GM23248 (cell line): ENCODE measurements at regions not wholly inside any gene's neighbourhood (a gene's known extent, or its start where the extent isn't known, plus 50 kb on each side); places are given as distances from the start of the nearest gene placed in this dataset.

Experiments
- DNase-seq: peaks from one replicate; pipeline ENCODE4 v3.0.0-alpha.2; 2015
- H2AFZ ChIP-seq: fragments of 200-600 bp; sonication (generic); 2 replicates; pipeline ENCODE4 v1.6.1; 2016; ENCODE audit warnings: antibody characterized with exemption
- H3F3A ChIP-seq: fragments of 200-600 bp; sonication (generic); 2 replicates; pipeline ENCODE4 v1.6.1; 2016; ENCODE audit warnings: mild to moderate bottlenecking, antibody characterized with exemption, mixed run types; ENCODE audit not compliant: insufficient read depth
- H3K27ac ChIP-seq: fragments of 200-600 bp; sonication (generic); 2 replicates; pipeline ENCODE4 v1.5.1; 2016; ENCODE audit warnings: mild to moderate bottlenecking
- H3K27me3 ChIP-seq: fragments of 200-600 bp; sonication (generic); replicated peaks from 2 replicates; pipeline ENCODE4 v1.6.1; 2016; ENCODE audit warnings: mild to moderate bottlenecking; ENCODE audit not compliant: insufficient read depth
- H3K36me3 ChIP-seq: fragments of 200-600 bp; sonication (generic); 2 replicates; pipeline ENCODE4 v1.6.1; 2016; ENCODE audit warnings: low read depth, mild to moderate bottlenecking
- H3K4me1 ChIP-seq: fragments of 200-600 bp; sonication (generic); 2 replicates; pipeline ENCODE4 v1.6.1; 2016; ENCODE audit warnings: mild to moderate bottlenecking; ENCODE audit not compliant: insufficient read depth
- H3K4me2 ChIP-seq: fragments of 200-600 bp; sonication (generic); one replicate; pipeline ENCODE4 v1.6.1; 2016; ENCODE audit warnings: mild to moderate bottlenecking; ENCODE audit not compliant: unreplicated experiment
- H3K4me3 ChIP-seq: fragments of 200-600 bp; sonication (generic); 2 replicates; pipeline ENCODE4 v1.5.1; 2016; ENCODE audit warnings: mild to moderate bottlenecking
- H3K79me2 ChIP-seq: fragments of 200-600 bp; sonication (generic); 2 replicates; pipeline ENCODE4 v1.6.1; 2016; ENCODE audit warnings: mild to moderate bottlenecking; ENCODE audit not compliant: insufficient read depth
- H3K9ac ChIP-seq: fragments of 200-600 bp; sonication (generic); 2 replicates; pipeline ENCODE4 v1.6.1; 2016; ENCODE audit warnings: mild to moderate bottlenecking
- H3K9me2 ChIP-seq: fragments of 200-600 bp; sonication (generic); 2 replicates; pipeline ENCODE4 v1.6.1; 2016; ENCODE audit warnings: mixed run types, mild to moderate bottlenecking, moderate library complexity; ENCODE audit not compliant: insufficient read depth
- H3K9me3 ChIP-seq: fragments of 200-600 bp; sonication (generic); one replicate; pipeline ENCODE4 v1.6.1; 2017; ENCODE audit warnings: low read depth
- H4K20me1 ChIP-seq: fragments of 200-600 bp; sonication (generic); 2 replicates; pipeline ENCODE4 v1.6.0; 2016; ENCODE audit not compliant: insufficient read depth
- EZH2 ChIP-seq: fragments of 200-600 bp; sonication (generic); IDR thresholded peaks from 2 replicates; pipeline ENCODE4 v1.6.1; 2018; ENCODE audit warnings: antibody characterized with exemption, mild to moderate bottlenecking; ENCODE audit not compliant: insufficient read depth, poor library complexity, severe bottlenecking
- EZH2phosphoT487 ChIP-seq: fragments of 200-600 bp; sonication (generic); IDR thresholded peaks from 2 replicates; pipeline ENCODE4 v1.6.1; 2018; ENCODE audit warnings: antibody characterized with exemption, moderate library complexity, mild to moderate bottlenecking, low read depth; ENCODE audit not compliant: insufficient read depth
- WGBS, 2 experiments: methylation state at CpG; one replicate each; pipeline ENCODE4 v1.1.6; 2015 to 2017; ENCODE audit warnings: low lambda C conversion rate in 2 of 2, low coverage in 1 of 2; ENCODE audit errors: missing lambda C conversion rate in 2 of 2; 5-methylcytosine and 5-hydroxymethylcytosine counted together
- in situ Hi-C: fragments of 300-500 bp; cut with MboI; formaldehyde crosslinking; loops from 2 replicates; pipeline ENCODE4 v1.15.0; 2020

GRCh38 chr12:84075991-84076390, 836.6 kb downstream of the SLC6A15 start:
- Histone ChIP-seq H3F3A (peaks cover 30% of the 10 kb centered on the region; the same call in 1 of the 2 replicates), H3K4me2 (no peak overlapping the region), H3K4me1 (peaks cover 40% of the 10 kb centered on the region), H3K9ac (no peak overlapping the region), H3K9me3 (no peaks in the 10 kb centered on the region), H3K27ac (no peak overlapping the region), H2AFZ (no peak overlapping the region), H3K9me2 (no peaks in the 10 kb centered on the region), H3K27me3 (no peaks in the 10 kb centered on the region), H3K79me2 (no peaks in the 10 kb centered on the region), H3K4me3 (no peak overlapping the region), H3K36me3 (no peaks in the 10 kb centered on the region), H4K20me1 (no peaks in the 10 kb centered on the region)
- peak; percentile 29 for DNase-seq
- WGBS, 2 experiments, result 17 to 23% methylated on average over 1 of the region's 1 CpG
- in situ Hi-C loops, result no loop called here
- TF ChIP-seq EZH2 (no peak), EZH2phosphoT487 (no peak)

- no peak for TF ChIP-seq EZH2
- no peak for TF ChIP-seq EZH2phosphoT487
- H3F3A ChIP-seq, result peaks cover 42% of the 10 kb centered on the region
- no peaks in the 10 kb centered on the region for H4K20me1 ChIP-seq
- in situ Hi-C loops, result no loop called here
- no peaks in the 10 kb centered on the region for H3K27me3 ChIP-seq
- no peak overlapping the region for H3K4me3 ChIP-seq
- H3K36me3 ChIP-seq, result no peaks in the 10 kb centered on the region
- H3K9me3 ChIP-seq, result no peaks in the 10 kb centered on the region
- 70 to 78% methylated on average over 4 of the region's 4 CpGs for WGBS, 2 experiments
- DNase-seq, result no peak
- H3K9ac ChIP-seq, result no peak overlapping the region
- no peak overlapping the region for H2AFZ ChIP-seq
- no peaks in the 10 kb centered on the region for H3K79me2 ChIP-seq
- no peak overlapping the region for H3K27ac ChIP-seq
- H3K9me2 ChIP-seq, result no peaks in the 10 kb centered on the region
- peaks cover 48% of the 10 kb centered on the region for H3K4me1 ChIP-seq
- H3K4me2 ChIP-seq, result no peak overlapping the region
Measured at GRCh38 chr12:84073401-84073800, 839.2 kb downstream of the SLC6A15 start.

GRCh38 chr12:84072961-84073360, 839.6 kb downstream of the SLC6A15 start:
- Histone ChIP-seq H2AFZ (no peak overlapping the region), H3K27ac (no peak overlapping the region), H3F3A (peaks cover 40% of the 10 kb centered on the region), H4K20me1 (no peaks in the 10 kb centered on the region), H3K9ac (no peak overlapping the region), H3K4me3 (no peak overlapping the region), H3K79me2 (no peaks in the 10 kb centered on the region), H3K4me2 (no peak overlapping the region), H3K9me2 (no peaks in the 10 kb centered on the region), H3K4me1 (peaks cover 48% of the 10 kb centered on the region), H3K36me3 (no peaks in the 10 kb centered on the region), H3K9me3 (no peaks in the 10 kb centered on the region), H3K27me3 (no peaks in the 10 kb centered on the region)
- in situ Hi-C loops, result no loop called here
- TF ChIP-seq EZH2phosphoT487, result no peak
- TF ChIP-seq EZH2, result no peak
- no peak for DNase-seq

- in situ Hi-C loops, result no loop called here
- H3K4me2 ChIP-seq, result peak overlapping the region; percentile 49
- peak overlapping the region; percentile 76 for H3K27ac ChIP-seq
Measured at GRCh38 chr12:84070292-84070691, 842.3 kb downstream of the SLC6A15 start.

GRCh38 chr12:84069699-84070098, 842.9 kb downstream of the SLC6A15 start:
- Histone ChIP-seq H3K36me3 (no peaks in the 10 kb centered on the region), H3K4me3 (peak overlapping the region; percentile 22; the same call in 1 of the 2 replicates), H2AFZ (no peak overlapping the region), H4K20me1 (no peaks in the 10 kb centered on the region), H3K9ac (no peak overlapping the region), H3K4me2 (peak overlapping the region; percentile 49), H3K4me1 (peaks cover 31% of the 10 kb centered on the region), H3K9me3 (no peaks in the 10 kb centered on the region), H3K27ac (peak overlapping the region; percentile 76), H3K9me2 (no peaks in the 10 kb centered on the region), H3K79me2 (no peaks in the 10 kb centered on the region), H3K27me3 (no peaks in the 10 kb centered on the region), H3F3A (peaks cover 32% of the 10 kb centered on the region)
- TF ChIP-seq EZH2, result no peak
- no peak for TF ChIP-seq EZH2phosphoT487
- DNase-seq, result peak; percentile 47
- in situ Hi-C loops, result no loop called here
- 0 to 2% methylated on average over 1 of the region's 1 CpG for WGBS, 2 experiments

More at GRCh38 chr12:84070292-84070691, 842.3 kb downstream of the SLC6A15 start:
- Histone ChIP-seq H3K27me3 (no peaks in the 10 kb centered on the region), H4K20me1 (no peaks in the 10 kb centered on the region), H3K36me3 (no peaks in the 10 kb centered on the region), H2AFZ (no peak overlapping the region), H3F3A (peaks cover 32% of the 10 kb centered on the region), H3K9me2 (no peaks in the 10 kb centered on the region), H3K4me3 (0 out of 2 replicates have a peak overlapping the region, but pooled peaks have one; percentile 22), H3K4me1 (peaks cover 31% of the 10 kb centered on the region), H3K9me3 (no peaks in the 10 kb centered on the region), H3K79me2 (no peaks in the 10 kb centered on the region), H3K9ac (no peak overlapping the region)
- WGBS, 2 experiments, result 2 to 6% methylated on average over 4 of the region's 4 CpGs
- TF ChIP-seq EZH2phosphoT487, result no peak
- TF ChIP-seq EZH2, result no peak
- DNase-seq, result peak; percentile 96
